DND-41 (cell line): ENCODE measurements at regions not wholly inside any gene's neighbourhood (a gene's known extent, or its start where the extent isn't known, plus 50 kb on each side); places are given as distances from the start of the nearest gene placed in this dataset.

Experiments used
- ATAC-seq: fragments of 200-7000 bp; cut with Tn5 transposase; 3 replicates; pipeline ENCODE4 v1.9.1; 2021; ENCODE audit warnings: low read depth; ENCODE audit not compliant: insufficient read depth
- DNase-seq: peaks from one replicate; pipeline ENCODE4 v3.0.0-alpha.2; 2020
- H2AFZ ChIP-seq: 2 replicates; pipeline ENCODE4 v1.6.0; 2012; ENCODE audit warnings: low read depth, low read length
- H3K27ac ChIP-seq: 2 replicates; pipeline ENCODE4 v1.5.1; 2012; ENCODE audit warnings: low read length, inconsistent platforms
- H3K27me3 ChIP-seq: fragments of 200-600 bp; sonication (generic); 2 replicates; pipeline ENCODE4 v1.6.0; 2012; ENCODE audit warnings: low read length, mild to moderate bottlenecking, inconsistent platforms; ENCODE audit not compliant: insufficient read depth, poor library complexity
- H3K36me3 ChIP-seq: 2 replicates; pipeline ENCODE4 v1.5.1; 2012; ENCODE audit warnings: low read length, inconsistent platforms; ENCODE audit not compliant: insufficient read depth
- H3K4me1 ChIP-seq: 2 replicates; pipeline ENCODE4 v1.5.1; 2012; ENCODE audit warnings: mild to moderate bottlenecking, low read length; ENCODE audit not compliant: insufficient read depth
- H3K4me2 ChIP-seq: 2 replicates; pipeline ENCODE4 v1.6.0; 2012; ENCODE audit warnings: mild to moderate bottlenecking, moderate library complexity, low read length, inconsistent platforms; ENCODE audit not compliant: insufficient read depth
- H3K4me3 ChIP-seq, 2 experiments: fragments of 200-600 bp in 1 of 2; shearing (Covaris generic) in 1 of 2; 2 replicates each; pipeline ENCODE4 v1.5.1; 2012 to 2016; ENCODE audit warnings: inconsistent platforms in 2 of 2, low read length in 2 of 2, mild to moderate bottlenecking in 2 of 2, low read depth in 1 of 2, moderate library complexity in 1 of 2
- H3K79me2 ChIP-seq: 2 replicates; pipeline ENCODE4 v1.6.0; 2012; ENCODE audit warnings: low read length, inconsistent platforms; ENCODE audit not compliant: insufficient read depth
- H3K9ac ChIP-seq: 2 replicates; pipeline ENCODE4 v1.6.0; 2012; ENCODE audit warnings: low read depth, mild to moderate bottlenecking, inconsistent platforms, low read length, moderate library complexity
- H3K9me3 ChIP-seq: 2 replicates; pipeline ENCODE4 v1.5.1; 2012; ENCODE audit warnings: low read length, moderate library complexity, mild to moderate bottlenecking, inconsistent platforms; ENCODE audit not compliant: insufficient read depth, severe bottlenecking
- H4K20me1 ChIP-seq: 2 replicates; pipeline ENCODE4 v1.6.0; 2012; ENCODE audit warnings: low read length; ENCODE audit not compliant: insufficient read depth
- CTCF ChIP-seq: IDR thresholded peaks from 2 replicates; pipeline ENCODE4 v1.5.1; 2012; ENCODE audit warnings: borderline replicate concordance, low read length, moderate library complexity, mild to moderate bottlenecking; ENCODE audit not compliant: poor library complexity, severe bottlenecking; ENCODE audit errors: extremely low read depth
- EZH2 ChIP-seq: IDR thresholded peaks from 3 replicates; pipeline ENCODE4 v1.6.1; 2012; ENCODE audit warnings: borderline replicate concordance, low read depth, mild to moderate bottlenecking, moderate library complexity, low read length, inconsistent platforms; ENCODE audit not compliant: severe bottlenecking

DNA sequence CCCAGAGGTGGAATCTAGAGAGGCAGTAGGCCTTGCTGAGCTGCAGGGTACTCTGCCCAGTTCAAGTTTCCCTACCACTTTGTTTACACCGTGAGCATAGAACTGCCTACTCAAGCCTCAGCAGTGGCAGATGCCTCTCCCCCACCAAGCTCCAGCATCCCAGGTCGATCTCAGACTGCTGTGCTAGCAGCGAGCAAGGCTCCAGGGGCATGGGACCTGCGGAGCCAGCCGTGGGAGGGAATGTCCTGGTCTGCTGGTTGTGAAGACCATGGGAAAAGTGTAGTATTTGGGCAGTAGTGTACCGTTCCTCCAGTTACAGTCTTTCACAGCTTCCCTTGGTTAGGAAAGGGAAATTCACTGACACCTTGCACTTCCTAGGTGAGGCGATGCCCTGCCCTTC lies 50.6 kb upstream of the FSIP2 start:
- no peak overlapping the region for H3K27ac ChIP-seq
- TF ChIP-seq EZH2 (no peak), CTCF (no peak)
- H3K4me1 ChIP-seq = no peaks in the 10 kb centered on the region
- H3K4me3 ChIP-seq = no peak overlapping the region
- H2AFZ ChIP-seq = no peak overlapping the region
- no peak for ATAC-seq
- no peak overlapping the region for H3K9ac ChIP-seq
- H3K36me3 ChIP-seq = no peaks in the 10 kb centered on the region
- H3K27me3 ChIP-seq = no peaks in the 10 kb centered on the region
- no peaks in the 10 kb centered on the region for H3K79me2 ChIP-seq
- no peaks in the 10 kb centered on the region for H4K20me1 ChIP-seq
- no peak overlapping the region for H3K4me2 ChIP-seq
- H3K9me3 ChIP-seq = no peaks in the 10 kb centered on the region
- DNase-seq = no peak
